ENCODE measurements at regions not wholly inside any gene's neighbourhood (a gene's known extent, or its start where the extent isn't known, plus 50 kb on each side); places are given as distances from the start of the nearest gene placed in this dataset.

DNA sequence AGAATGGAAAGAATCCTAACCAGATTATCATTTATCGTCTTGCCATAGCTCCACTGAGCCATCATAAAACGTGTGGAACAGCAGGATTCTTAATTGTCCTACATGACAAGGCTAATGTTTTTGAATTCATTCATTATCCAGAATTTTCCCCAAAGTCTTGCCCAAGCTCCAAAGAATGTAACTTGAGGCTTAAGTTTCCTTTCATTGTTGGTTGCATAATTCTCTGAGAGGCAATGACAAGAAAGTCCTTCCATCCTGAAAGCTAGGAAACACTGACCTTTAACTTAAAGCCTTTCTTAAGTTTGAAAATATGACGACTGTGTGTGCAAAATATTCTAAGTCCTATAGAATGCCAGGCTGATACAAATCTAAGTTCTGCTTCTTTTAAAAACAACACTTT lies 546.1 kb downstream of the SUCLA2 start:
- TF ChIP-seq, protein P1, sequence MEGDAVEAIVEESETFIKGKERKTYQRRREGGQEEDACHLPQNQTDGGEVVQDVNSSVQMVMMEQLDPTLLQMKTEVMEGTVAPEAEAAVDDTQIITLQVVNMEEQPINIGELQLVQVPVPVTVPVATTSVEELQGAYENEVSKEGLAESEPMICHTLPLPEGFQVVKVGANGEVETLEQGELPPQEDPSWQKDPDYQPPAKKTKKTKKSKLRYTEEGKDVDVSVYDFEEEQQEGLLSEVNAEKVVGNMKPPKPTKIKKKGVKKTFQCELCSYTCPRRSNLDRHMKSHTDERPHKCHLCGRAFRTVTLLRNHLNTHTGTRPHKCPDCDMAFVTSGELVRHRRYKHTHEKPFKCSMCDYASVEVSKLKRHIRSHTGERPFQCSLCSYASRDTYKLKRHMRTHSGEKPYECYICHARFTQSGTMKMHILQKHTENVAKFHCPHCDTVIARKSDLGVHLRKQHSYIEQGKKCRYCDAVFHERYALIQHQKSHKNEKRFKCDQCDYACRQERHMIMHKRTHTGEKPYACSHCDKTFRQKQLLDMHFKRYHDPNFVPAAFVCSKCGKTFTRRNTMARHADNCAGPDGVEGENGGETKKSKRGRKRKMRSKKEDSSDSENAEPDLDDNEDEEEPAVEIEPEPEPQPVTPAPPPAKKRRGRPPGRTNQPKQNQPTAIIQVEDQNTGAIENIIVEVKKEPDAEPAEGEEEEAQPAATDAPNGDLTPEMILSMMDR (conservative IDR thresholded peaks at IDR 0.05): no peak
- Mint-ChIP-seq H3K4me3 (no peak overlapping the region), H3K9me3 (peaks cover 3% of the 10 kb centered on the region), H3K27ac (ENCODE audit: unreplicated experiment) (no peak overlapping the region), H3K27me3 (ENCODE audit: low read depth) (no peaks in the 10 kb centered on the region), H3K36me3 (ENCODE audit: low read depth) (no peaks in the 10 kb centered on the region), H3K4me1 (peaks cover 15% of the 10 kb centered on the region)
- no peak for DNase-seq (ENCODE audit: low read depth, low spot score)

DNA sequence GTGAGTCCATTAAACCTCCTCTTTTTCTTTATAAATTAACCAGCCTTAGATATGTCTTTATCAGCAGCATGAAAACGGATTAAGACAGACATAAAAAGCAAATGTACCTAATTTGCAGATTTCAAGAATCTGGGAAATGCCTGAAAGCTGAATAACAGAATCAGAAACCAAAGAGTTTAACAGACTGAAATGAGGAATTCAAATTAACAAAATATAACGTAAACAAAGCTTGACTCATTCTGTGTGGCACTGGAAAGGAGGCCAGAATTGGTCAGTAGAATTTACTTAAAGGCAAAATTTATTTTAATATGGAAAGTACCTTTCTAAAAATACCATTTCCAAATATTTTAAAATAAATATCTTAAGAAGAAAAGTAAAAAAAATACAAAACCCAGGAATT lies 540.6 kb upstream of the HTR2A start:
- Mint-ChIP-seq H3K36me3 (ENCODE audit: low read depth) (no peaks in the 10 kb centered on the region), H3K27ac (ENCODE audit: unreplicated experiment) (no peak overlapping the region), H3K4me3 (no peak overlapping the region), H3K4me1 (no peaks in the 10 kb centered on the region), H3K9me3 (peaks cover 7% of the 10 kb centered on the region), H3K27me3 (ENCODE audit: low read depth) (no peaks in the 10 kb centered on the region)
- DNase-seq (ENCODE audit: low read depth, low spot score): no peak
- TF ChIP-seq, protein P1 (conservative IDR thresholded peaks at IDR 0.05): no peak

DNA sequence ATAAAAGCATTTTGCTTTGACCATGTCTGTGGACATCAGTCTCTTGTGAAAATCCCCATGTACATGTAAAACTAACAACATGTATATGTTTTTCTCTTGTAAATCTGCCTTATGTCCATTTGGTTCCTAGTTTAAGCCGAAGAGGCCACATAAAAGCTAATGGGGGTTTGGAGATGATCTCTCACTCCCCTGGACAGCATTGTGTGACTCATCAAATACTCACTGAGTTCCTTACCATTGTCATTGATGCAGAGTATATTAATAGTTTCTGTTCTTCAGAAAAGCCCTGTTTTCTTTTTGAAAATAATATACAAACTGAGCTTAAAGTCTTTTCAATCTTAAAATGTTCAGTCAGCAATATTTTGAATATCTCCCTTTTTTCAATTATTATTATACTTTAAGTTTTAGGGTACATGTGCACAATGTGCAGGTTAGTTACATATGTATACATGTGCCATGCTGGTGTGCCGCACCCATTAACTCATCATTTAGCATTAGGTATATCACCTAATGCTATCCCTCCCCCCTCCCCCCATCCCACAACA lies 536.7 kb upstream of the HTR2A start:
- Mint-ChIP-seq H3K27me3 (ENCODE audit: low read depth) (no peaks in the 10 kb centered on the region), H3K4me3 (no peak overlapping the region), H3K27ac (ENCODE audit: unreplicated experiment) (no peak overlapping the region), H3K9me3 (peaks cover 10% of the 10 kb centered on the region), H3K36me3 (ENCODE audit: low read depth) (no peaks in the 10 kb centered on the region), H3K4me1 (no peaks in the 10 kb centered on the region)
- TF ChIP-seq, protein P1 (conservative IDR thresholded peaks at IDR 0.05): no peak
- no peak for DNase-seq (ENCODE audit: low read depth, low spot score)

DNA sequence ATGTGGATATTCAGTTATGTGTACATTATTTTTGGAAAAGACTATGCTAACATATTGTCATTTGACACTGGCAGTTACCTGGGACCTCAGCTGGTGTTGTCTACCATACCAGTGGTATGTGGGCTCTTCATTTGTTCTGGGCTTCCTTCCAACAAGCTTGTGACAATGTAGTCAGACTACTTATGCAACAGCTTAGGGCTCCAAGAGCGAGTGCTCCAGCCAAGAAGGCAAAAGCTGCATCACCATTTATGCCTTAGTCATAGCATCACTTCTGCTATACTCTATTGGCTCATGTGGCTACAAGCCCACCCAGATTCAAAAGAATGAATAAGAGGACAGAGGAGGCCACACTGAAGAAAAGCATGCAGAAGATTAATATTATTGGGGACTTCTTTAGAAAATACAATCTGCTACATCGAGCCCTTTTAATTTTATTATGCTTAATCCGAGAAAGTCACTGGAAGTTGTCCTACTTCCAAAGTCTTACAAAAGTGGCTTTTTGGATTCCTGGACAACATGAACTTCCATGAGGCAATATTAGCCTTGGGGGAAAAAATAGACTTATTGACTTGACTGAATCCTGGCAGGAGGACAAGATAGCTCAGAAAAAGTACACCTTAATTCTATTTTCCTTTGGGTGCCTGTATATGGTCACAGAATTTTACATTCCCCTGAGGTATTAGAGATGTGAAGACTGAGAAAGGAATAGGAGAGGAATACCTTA lies 529.4 kb upstream of the HTR2A start:
- DNase-seq (ENCODE audit: low read depth, low spot score): no peak
- Mint-ChIP-seq H3K27me3 (ENCODE audit: low read depth) (no peaks in the 10 kb centered on the region), H3K4me1 (peaks cover 7% of the 10 kb centered on the region), H3K27ac (ENCODE audit: unreplicated experiment) (no peak overlapping the region), H3K9me3 (peaks cover 10% of the 10 kb centered on the region), H3K4me3 (no peak overlapping the region), H3K36me3 (ENCODE audit: low read depth) (peaks cover 3% of the 10 kb centered on the region)
- TF ChIP-seq, protein P1 (conservative IDR thresholded peaks at IDR 0.05): no peak

DNA sequence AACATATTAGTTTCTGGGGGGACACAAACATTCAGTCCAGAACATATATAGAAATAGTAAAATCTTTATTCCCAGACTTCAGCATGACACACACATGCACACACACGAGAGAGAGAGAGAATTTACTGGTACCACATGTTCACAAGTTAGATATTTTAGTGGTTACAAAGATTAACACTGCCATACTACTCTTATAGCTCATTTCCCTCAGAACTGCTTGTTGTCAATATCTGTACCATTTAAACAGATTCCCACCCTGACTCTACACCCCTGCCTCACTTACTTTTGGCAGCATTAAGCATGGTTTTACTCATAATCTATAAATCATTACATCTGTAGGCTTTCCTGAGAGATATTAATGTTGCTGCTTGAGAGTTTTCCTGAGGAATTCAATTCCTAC lies 524.7 kb upstream of the HTR2A start:
- no peaks in the 10 kb centered on the region for H3K27me3 Mint-ChIP-seq (ENCODE audit: low read depth)
- DNase-seq (ENCODE audit: low read depth, low spot score): no peak
- no peak overlapping the region for H3K27ac Mint-ChIP-seq (ENCODE audit: unreplicated experiment)
- H3K36me3 Mint-ChIP-seq (ENCODE audit: low read depth): peaks cover 5% of the 10 kb centered on the region
- peaks cover 32% of the 10 kb centered on the region for H3K4me1 Mint-ChIP-seq
- peaks cover 11% of the 10 kb centered on the region for H3K9me3 Mint-ChIP-seq
- TF ChIP-seq, protein P1 (conservative IDR thresholded peaks at IDR 0.05): no peak
- no peak overlapping the region for H3K4me3 Mint-ChIP-seq

Measured in neural crest cell (in vitro differentiated cells).